HG03108 (cell line): ENCODE measurements at regions not wholly inside any gene's neighbourhood (a gene's known extent, or its start where the extent isn't known, plus 50 kb on each side); places are given as distances from the start of the nearest gene placed in this dataset.
"Not testable (repeated sequence)": the region's sequence is repeated elsewhere in the genome, so short reads cannot be mapped to it uniquely, and the experiment has no call there.

Experiments
- ATAC-seq: cut with Tn5 transposase; IDR thresholded peaks from one replicate; pipeline ENCODE4 v1.9.1; 2021; ENCODE audit warnings: moderate library complexity; ENCODE audit not compliant: unreplicated experiment

DNA sequence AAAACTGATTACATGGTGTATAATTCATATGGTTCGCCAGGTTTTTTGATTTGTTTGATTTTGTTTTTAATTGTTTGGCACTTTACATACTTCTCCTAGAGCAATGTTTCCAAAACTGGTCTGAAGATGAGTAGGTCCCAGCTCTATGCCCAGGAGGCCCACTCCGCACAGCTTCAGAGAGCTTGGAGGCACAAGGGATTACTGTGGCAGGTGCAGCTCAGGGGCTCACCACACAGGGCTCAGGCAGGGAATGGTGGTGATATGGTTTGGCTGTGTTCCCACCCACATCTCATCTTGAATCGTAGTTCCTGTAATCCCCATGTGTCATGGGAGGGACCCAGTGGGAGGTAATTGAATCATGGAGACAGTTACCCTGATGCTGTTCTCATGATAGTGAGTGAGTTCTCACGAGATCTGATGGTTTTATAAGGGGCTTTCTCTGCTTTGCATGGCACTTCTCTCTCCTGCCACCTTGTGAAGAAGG is 296.6 kb downstream of the MED10 start:
- ATAC-seq: no peak

DNA sequence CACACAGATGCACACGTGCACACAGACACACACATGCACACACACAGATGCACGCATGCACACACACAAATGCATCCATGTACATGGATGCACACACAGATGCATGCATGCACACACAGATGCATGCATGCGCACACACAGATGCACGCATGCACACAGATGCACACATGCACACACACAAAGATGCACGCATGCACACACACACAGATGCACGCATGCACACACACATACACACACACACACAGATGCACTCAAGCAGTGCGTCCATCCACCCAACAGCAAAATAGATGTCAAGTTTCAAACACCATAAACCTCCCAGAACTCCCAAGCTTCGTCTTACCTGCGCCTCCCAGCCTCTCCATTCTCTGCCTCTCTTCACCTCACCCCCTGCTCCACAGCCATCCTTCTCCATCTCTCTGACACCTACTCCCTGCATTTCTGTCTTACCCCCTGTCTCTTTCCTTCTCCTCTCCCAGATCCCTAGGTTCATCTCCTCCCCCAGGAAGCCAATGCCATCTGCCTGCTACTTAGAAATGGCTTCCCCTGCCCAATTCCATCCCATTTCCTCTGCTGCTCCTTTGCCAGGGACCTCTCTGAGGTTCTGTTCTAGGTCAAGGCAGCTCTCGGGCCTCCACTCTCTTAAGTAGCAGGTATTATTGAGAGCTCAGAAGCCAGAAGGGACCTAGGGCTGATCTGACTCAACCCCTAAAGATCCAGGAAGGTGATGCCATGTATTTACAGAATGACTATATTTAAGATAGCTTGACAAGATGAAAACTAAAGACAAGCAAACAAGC is 297.2 kb downstream of the MED10 start:
- ATAC-seq: no peak

DNA sequence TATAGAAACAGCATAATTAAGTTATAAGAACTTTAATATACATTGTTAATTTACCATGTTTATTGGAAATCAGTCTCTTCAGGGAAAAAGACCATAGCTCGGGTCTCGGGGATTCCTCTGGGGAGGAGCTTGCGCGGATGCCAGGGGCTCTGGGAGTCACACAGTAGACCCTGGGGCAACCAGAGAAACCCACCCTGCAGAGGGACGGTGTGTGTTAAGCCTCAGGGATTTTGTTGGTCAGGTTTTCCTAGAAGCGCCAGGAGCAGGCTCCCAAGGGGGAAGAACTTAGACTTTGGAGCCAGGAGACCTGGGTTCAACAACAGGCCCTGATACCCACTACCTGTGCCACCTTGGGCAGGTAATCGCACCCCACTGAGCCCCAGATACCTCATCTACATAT is 297.9 kb downstream of the MED10 start:
- no peak for ATAC-seq

DNA sequence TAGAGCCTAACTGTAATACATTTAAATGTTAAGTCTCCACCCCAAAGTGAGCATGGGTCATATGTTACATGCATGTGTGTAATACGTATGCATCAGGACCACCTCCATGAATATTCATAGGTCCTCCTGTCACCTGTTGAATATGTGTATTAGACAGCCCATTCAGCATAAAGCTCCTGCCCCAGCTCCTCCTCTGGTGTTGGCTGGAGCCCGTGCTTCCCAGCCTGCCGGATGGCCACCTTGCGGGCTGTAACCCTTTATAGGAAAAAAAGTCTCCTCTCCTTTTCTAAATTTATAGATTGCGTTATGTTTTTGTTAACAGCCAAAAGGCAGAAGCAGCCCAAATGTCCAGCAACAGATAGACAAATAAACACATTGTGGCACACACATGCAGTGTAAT is 299.5 kb downstream of the MED10 start:
- no peak for ATAC-seq

- ATAC-seq: no peak
Measured at GRCh38 chr5:6076341-6077239, 301.8 kb downstream of the MED10 start.

GRCh38 chr5:6072488-6072887 is 305.9 kb downstream of the MED10 start:
- not testable (repeated sequence) for ATAC-seq

DNA sequence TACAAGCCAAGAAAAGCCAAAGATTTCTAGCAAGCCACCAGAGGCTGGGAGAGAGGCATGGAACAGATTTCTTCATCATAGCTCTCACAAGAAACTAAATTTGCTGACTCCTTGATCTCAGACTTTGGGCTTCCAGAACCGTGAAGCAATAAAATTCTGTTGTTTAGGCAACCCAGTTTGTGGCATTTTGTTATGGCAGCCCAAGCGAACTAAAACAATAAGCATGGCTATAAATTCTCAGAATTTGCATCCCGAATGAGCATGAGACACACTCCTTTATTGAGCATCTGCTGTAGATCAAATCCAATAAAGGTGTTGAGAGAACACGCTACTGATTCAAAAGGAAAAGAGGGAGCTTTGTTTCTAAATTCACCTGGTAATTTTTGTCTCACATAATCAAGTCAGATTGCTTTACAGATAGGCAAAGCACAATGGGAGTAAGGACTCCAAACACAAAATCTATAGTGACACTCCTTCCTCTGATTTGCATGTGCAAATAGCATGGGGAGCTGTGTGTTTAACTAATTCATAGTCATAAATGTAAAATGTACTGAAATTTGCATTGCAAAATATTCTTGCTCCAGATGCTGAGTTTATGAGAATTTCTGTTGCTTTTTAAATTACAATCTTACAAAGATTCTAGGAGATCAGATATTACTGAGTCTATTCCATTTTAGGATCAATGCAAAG is 308.7 kb downstream of the MED10 start:
- ATAC-seq: no peak

DNA sequence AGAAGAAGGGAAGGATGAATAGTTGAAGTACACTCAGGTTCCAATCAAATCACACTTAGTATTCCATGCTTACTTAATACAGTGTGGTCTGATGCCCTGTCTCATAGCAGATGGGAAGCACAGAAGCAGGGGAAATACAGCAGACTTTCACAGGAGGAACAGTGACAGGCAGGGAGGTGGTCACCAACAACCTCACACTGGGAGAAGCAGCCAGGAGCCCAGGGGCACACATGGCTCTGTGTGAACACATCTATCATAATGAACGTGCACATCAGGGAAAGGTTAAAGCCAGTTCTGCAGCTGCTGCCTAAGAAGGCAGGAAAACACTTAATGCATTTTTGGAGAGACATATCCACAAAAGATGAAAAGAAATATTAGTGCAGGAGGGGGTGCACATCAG is 312.3 kb downstream of the MED10 start:
- no peak for ATAC-seq

DNA sequence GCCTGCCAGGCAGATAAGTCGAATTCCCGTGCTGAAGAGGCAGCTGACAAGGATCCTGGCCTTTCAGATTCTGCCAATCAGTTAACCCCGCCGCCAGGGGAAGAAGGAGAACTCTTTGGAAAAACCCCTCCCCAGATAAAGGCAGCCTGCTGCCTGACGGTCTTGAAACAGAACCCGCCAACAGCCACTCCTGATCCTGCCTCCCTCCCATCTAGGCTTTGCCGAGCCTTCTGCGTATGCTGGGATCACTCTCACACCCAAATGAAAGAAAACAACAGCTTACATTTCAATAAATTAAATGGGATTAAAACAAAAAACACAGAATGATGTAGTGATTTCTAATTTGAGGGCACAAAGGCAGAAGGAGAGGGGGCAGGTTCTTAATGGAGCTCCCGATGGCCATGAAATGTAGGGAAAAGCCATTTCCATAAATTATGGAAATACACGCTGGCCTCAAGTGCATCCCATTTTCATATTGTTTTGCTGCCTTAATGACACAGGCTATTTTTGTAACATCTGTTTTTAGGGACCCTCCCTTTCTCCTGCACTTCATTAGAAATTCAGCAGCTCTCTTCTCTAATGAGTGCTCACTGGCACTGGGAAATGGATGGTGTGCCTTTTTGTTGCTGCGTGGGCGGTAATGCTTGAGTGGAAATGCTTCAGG is 319.1 kb downstream of the MED10 start:
- no peak for ATAC-seq

GRCh38 chr5:6058055-6058715 is 320.2 kb downstream of the MED10 start:
- no peak for ATAC-seq

- no peak for ATAC-seq
Measured at GRCh38 chr5:6056280-6056679, 322.1 kb downstream of the MED10 start.

DNA sequence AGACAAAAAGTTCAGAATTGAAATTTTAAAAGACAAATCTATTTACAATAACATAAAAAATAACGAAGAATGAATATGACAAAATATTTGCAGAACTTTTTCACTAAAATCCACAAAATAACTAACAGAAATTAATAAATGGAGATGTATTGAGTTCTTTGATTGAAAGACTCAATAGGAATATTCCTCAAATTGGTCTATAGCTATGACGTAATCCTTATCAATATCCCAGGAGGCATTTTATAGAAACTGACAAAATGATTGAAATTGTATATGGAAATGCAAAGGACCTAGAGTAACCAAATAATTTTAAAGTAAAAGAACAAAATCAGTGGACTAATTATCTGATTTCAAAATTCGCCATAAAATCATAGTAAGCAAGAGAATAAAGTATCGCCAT is 328.7 kb downstream of the MED10 start:
- ATAC-seq: no peak

DNA sequence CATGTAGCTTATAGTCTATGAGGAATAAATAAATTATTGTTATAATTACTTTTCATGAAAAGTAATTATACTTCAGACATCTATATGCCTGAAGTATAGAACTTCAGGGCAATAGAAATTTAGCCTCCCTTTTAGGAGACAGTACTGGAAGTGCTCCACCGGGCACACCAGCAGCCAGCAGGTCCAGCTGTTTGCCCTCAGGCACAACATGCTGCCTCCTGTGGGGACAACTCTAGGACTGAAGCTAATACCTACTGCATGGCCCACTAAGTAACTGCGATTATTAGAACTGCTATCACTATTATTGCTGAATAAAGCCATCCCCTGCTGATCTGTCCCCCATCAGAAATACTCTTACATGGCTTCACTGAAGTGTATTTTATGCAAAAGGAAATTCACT is 329.6 kb downstream of the MED10 start:
- no peak for ATAC-seq

- ATAC-seq: no peak
Measured at GRCh38 chr5:6046296-6046967, 331.9 kb downstream of the MED10 start.

DNA sequence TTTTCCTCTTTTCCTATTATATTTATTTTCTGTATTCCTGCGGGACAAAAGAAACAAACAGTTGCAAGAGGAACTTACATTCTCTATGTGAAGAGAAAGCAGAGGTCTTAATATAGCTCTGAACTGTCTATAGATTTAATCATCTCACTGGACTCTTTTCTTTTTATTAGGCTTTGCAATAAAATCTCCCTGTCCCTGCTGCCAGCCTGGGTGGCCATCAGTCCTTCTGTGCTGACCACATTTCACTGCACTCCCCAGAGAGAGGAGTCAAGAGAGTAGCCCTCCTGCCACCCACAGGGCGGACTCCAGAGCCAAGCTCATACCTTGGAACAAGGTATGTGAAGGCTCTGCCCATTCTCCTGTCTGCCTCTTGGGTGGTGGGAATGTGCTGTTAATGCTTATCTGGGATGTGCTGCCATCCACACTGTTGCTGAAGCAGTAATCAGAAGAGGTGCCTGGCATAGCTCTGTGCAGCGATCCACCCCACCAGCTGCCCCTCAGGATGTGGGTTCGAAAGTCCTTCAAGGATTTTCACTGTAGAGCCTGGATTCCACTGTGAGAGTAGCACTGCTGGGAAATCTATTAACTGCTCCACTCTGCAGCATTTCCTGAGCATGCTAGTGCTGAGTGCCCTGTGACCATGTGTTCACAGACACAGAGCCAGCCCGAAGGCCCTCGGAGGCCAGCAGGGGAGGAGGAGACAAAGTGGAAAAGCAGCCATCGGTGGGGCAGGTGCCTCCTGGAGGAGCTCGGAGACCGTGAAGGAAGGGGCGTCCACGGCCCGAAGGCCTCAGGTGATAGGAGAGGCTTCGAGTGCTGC is 334.6 kb downstream of the MED10 start:
- no peak for ATAC-seq

- no peak for ATAC-seq
Measured at GRCh38 chr5:6041977-6042550, 336.3 kb downstream of the MED10 start.

GRCh38 chr5:6039111-6039510 is 339.2 kb downstream of the MED10 start:
- no peak for ATAC-seq

DNA sequence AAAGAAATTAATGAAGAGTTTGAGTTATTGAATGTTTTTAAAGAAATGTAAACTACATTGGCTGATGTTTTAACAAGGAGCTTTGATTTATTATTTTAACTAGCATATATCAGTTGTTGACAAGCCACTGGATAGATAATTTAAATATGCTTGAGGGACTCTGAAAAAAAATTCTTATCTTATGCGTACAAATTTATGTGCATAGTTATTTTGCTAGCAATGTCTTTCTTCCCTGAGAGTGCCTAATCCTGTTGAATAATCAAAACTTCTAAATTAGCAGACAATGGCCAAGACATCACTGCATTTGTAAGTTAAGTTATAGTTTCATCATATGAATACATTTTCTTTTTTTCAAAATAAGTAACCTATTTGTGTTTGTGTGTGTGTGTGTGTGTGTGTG is 342.3 kb downstream of the MED10 start:
- ATAC-seq: no peak
